Thymus (tissue), 11 donors: ENCODE measurements at regions not wholly inside any gene's neighbourhood (a gene's known extent, or its start where the extent isn't known, plus 50 kb on each side); places are given as distances from the start of the nearest gene placed in this dataset.

Experiments used
- DNase-seq, 9 donors: peaks; one replicate each; pipeline ENCODE4 v3.0.0-alpha.2; 2013; ENCODE audit warnings: low spot score in 9 of 9, low read depth in 6 of 9, missing footprints in 1 of 9
- H3K27ac ChIP-seq, 2 donors: one replicate each; pipeline ENCODE4 v1.5.1; 2013; ENCODE audit warnings: control low read depth in 1 of 2, low read depth in 1 of 2, low read length in 1 of 2, mild to moderate bottlenecking in 1 of 2, moderate library complexity in 1 of 2
- H3K27me3 ChIP-seq, 2 donors: one replicate each; pipeline ENCODE4 v1.5.1; 2013; ENCODE audit warnings: low read length in 1 of 2; ENCODE audit not compliant: control insufficient read depth in 2 of 2, insufficient read depth in 1 of 2
- H3K36me3 ChIP-seq, 2 donors: one replicate each; pipeline ENCODE4 v1.5.1; 2013; ENCODE audit warnings: low read length in 1 of 2, mild to moderate bottlenecking in 1 of 2, moderate library complexity in 1 of 2; ENCODE audit not compliant: control insufficient read depth in 2 of 2, insufficient read depth in 2 of 2
- H3K4me1 ChIP-seq, 2 donors: one replicate each; pipeline ENCODE4 v1.5.1; 2013; ENCODE audit warnings: low read length in 2 of 2; ENCODE audit not compliant: control insufficient read depth in 2 of 2, insufficient read depth in 2 of 2
- H3K4me3 ChIP-seq, 2 donors: one replicate each; pipeline ENCODE4 v1.5.1; 2013; ENCODE audit warnings: low read length in 2 of 2, control low read depth in 1 of 2, mild to moderate bottlenecking in 1 of 2
- H3K9me3 ChIP-seq, 2 donors: one replicate each; pipeline ENCODE4 v1.5.1; 2013; ENCODE audit warnings: low read length in 1 of 2, mild to moderate bottlenecking in 1 of 2; ENCODE audit not compliant: control insufficient read depth in 2 of 2, insufficient read depth in 1 of 2
- WGBS: extraction: QIAGEN DNeasy Blood & Tissue Kit; methylation state at CpG from one replicate; pipeline ENCODE4 v1.1.7; 2013; 5-methylcytosine and 5-hydroxymethylcytosine counted together
- donor health status: healthy.

DNA sequence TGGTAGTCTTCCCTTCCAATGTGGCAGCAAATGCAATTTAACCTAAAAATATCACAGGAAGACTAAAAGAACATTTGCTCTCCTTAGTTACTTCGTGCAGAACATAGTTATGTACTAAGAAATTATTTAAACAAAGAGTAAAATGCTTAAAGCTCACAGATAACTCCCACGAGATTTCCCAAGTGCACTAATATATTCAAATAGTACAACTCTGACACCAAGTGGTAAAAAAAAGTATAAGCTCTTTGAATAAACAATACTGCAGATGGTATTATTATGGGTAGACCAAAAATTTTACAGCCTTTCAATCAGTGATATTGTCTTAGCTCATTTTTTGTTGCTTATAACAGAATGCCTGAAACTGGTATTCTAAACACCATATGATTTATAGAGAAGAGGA lies 52.8 kb upstream of the FILIP1 start:
- Histone ChIP-seq H3K36me3 (no peaks in the 10 kb centered on the region), H3K9me3 (no peaks in the 10 kb centered on the region), H3K27me3 (no peaks in the 10 kb centered on the region), H3K4me1 (no peaks in the 10 kb centered on the region), H3K4me3 (no peak overlapping the region), H3K27ac (no peak overlapping the region)
- WGBS, result 73% methylated on average over 2 of the region's 2 CpGs
- DNase-seq, result no peak

DNA sequence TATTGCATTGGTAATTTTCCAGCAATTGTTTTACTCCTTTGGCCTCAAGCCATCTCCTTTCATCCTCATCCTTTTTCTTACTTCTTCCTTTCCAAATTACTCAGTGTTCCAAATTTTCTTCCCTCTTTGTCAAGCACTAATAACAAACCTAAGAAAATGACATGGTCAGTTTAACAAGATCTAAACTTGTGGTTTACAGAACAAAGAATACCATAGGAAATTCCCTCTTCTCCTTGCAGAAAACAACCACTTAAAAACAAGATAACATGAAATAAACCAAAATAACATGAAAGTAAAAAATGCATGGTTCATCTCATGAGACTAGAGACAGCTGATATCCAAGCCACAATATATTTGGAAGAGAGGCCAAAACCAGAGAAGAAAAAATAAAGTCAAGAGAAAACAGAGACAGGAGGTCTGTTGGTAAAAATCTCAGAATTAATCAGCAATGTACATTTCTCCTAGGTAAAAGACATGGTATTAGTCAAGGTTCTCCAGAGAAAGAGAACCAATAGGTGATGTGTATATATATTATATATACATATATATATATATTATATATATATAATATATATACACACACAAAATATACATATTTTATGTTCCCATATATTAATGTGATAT lies 51.0 kb upstream of the SENP6 start:
- peak in 1 of 9 donors; percentile 9 for DNase-seq
- Histone ChIP-seq H3K36me3 (no peaks in the 10 kb centered on the region), H3K9me3 (no peaks in the 10 kb centered on the region), H3K27me3 (no peaks in the 10 kb centered on the region), H3K27ac (no peak overlapping the region), H3K4me3 (no peak overlapping the region), H3K4me1 (no peaks in the 10 kb centered on the region)

GRCh38 chr6:75551367-75551952 lies 50.2 kb upstream of the SENP6 start:
- WGBS, result 95% methylated on average over 2 of the region's 2 CpGs
- no peak for DNase-seq
- Histone ChIP-seq H3K36me3 (no peaks in the 10 kb centered on the region), H3K9me3 (no peaks in the 10 kb centered on the region), H3K4me3 (no peak overlapping the region), H3K27me3 (no peaks in the 10 kb centered on the region), H3K4me1 (no peaks in the 10 kb centered on the region), H3K27ac (no peak overlapping the region)
